ENCODE measurements at regions not wholly inside any gene's neighbourhood (a gene's known extent, or its start where the extent isn't known, plus 50 kb on each side); places are given as distances from the start of the nearest gene placed in this dataset.

- TF ChIP-seq, protein P1, sequence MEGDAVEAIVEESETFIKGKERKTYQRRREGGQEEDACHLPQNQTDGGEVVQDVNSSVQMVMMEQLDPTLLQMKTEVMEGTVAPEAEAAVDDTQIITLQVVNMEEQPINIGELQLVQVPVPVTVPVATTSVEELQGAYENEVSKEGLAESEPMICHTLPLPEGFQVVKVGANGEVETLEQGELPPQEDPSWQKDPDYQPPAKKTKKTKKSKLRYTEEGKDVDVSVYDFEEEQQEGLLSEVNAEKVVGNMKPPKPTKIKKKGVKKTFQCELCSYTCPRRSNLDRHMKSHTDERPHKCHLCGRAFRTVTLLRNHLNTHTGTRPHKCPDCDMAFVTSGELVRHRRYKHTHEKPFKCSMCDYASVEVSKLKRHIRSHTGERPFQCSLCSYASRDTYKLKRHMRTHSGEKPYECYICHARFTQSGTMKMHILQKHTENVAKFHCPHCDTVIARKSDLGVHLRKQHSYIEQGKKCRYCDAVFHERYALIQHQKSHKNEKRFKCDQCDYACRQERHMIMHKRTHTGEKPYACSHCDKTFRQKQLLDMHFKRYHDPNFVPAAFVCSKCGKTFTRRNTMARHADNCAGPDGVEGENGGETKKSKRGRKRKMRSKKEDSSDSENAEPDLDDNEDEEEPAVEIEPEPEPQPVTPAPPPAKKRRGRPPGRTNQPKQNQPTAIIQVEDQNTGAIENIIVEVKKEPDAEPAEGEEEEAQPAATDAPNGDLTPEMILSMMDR (conservative IDR thresholded peaks at IDR 0.05): no peak
- H2BK15ac ChIP-seq (ENCODE audit: low read depth, low read length): no peak overlapping the region
Measured at GRCh38 chr20:12723811-12724210, 285.0 kb upstream of the SPTLC3 start.

More at GRCh38 chr20:12723811-12724210, 285.0 kb upstream of the SPTLC3 start:
- H3K9me3 ChIP-seq (ENCODE audit: control insufficient read depth, low read depth, low read length): no peaks in the 10 kb centered on the region
- H3K4me2 ChIP-seq (ENCODE audit: insufficient read depth, insufficient read length, low read length): no peak overlapping the region
- no peak overlapping the region for H3K4me3 Mint-ChIP-seq
- no peak overlapping the region for H3K27ac Mint-ChIP-seq
- no peaks in the 10 kb centered on the region for H3K27me3 ChIP-seq (ENCODE audit: insufficient read depth, low read length)
- H3K79me2 ChIP-seq (ENCODE audit: insufficient read depth, low read length): no peaks in the 10 kb centered on the region
- peaks cover 0 to 9% of the 10 kb centered on the region in 2 experiments; a peak in 2 of 4 replicates for H3K4me1 Mint-ChIP-seq
- H4K91ac ChIP-seq (ENCODE audit: insufficient read length, low read depth, low read length): no peak overlapping the region
- H3K9me3 Mint-ChIP-seq: peaks cover 0 to 2% of the 10 kb centered on the region in 2 experiments; a peak in 1 of 5 replicates
- H2AK5ac ChIP-seq (ENCODE audit: insufficient read length, low read length): no peak overlapping the region
- no peak overlapping the region for H3K18ac ChIP-seq (ENCODE audit: insufficient read length, low read depth, low read length)
- H3T11ph ChIP-seq (ENCODE audit: low read length): no peak overlapping the region
- no peaks in the 10 kb centered on the region for H3K23me2 ChIP-seq (ENCODE audit: insufficient read length, low read depth, low read length, poor library complexity, severe bottlenecking)
- H3K4me1 ChIP-seq (ENCODE audit: insufficient read depth, low read length): peaks cover 3% of the 10 kb centered on the region; the same call in 1 of the 2 replicates
- no peak overlapping the region for H3K56ac ChIP-seq (ENCODE audit: insufficient read length, low read depth, low read length)
- H2BK20ac ChIP-seq (ENCODE audit: low read depth, low read length, poor library complexity, severe bottlenecking): no peak overlapping the region
- H3K23ac ChIP-seq (ENCODE audit: insufficient read length, low read depth, low read length): no peak overlapping the region
- no peaks in the 10 kb centered on the region for H3K27me3 Mint-ChIP-seq (ENCODE audit: low read depth)
- H3K27ac ChIP-seq (ENCODE audit: insufficient read length, low read depth, low read length): no peak overlapping the region
- no peak for DNase-seq
- no peak overlapping the region for H4K5ac ChIP-seq (ENCODE audit: insufficient read length, low read depth, low read length)
- 0 out of 7 replicates have a peak, but pooled peaks cover 0 to 4% (median 0%) of the 10 kb centered on the region in 3 experiments for H3K36me3 Mint-ChIP-seq (ENCODE audit: insufficient read depth in 1 of 3, low read depth in 3 of 3)
- no peaks in the 10 kb centered on the region for H4K20me1 ChIP-seq (ENCODE audit: control insufficient read depth, insufficient read depth, insufficient read length)
- H2BK5ac ChIP-seq (ENCODE audit: insufficient read length, low read length): no peak overlapping the region
- H2AFZ ChIP-seq (ENCODE audit: low read length): no peak overlapping the region
- H3K9ac ChIP-seq (ENCODE audit: extremely low read depth, insufficient read length, low read length): no peak overlapping the region
- no peak overlapping the region for H2BK120ac ChIP-seq (ENCODE audit: low read depth, low read length, poor library complexity, severe bottlenecking)
- no peak overlapping the region for H2BK12ac ChIP-seq (ENCODE audit: insufficient read length, low read depth, low read length)
- H3K79me1 ChIP-seq (ENCODE audit: insufficient read depth, low read depth, low read length, poor library complexity, severe bottlenecking): no peaks in the 10 kb centered on the region
- WGBS (ENCODE audit: extremely low coverage, insufficient read length, low lambda C conversion rate): no CpG with 5 or more reads among the region's 2 CpGs
- H3K4ac ChIP-seq (ENCODE audit: low read depth, low read length): no peak overlapping the region
- no peak overlapping the region for H4K8ac ChIP-seq (replicated peaks; ENCODE audit: insufficient read length, low read depth, low read length)
- no peak overlapping the region for H3K14ac ChIP-seq (ENCODE audit: insufficient read depth, low read length)
